Effector CD8-positive, alpha-beta T cell (primary cell): ENCODE measurements at regions not wholly inside any gene's neighbourhood (a gene's known extent, or its start where the extent isn't known, plus 50 kb on each side); places are given as distances from the start of the nearest gene placed in this dataset.

Experiments used
- DNase-seq: peaks from one replicate; lab custom pipeline; 2025; lab: John Stamatoyannopoulos, UW

- DNase-seq: no peak
Measured at GRCh38 chr13:26989261-26989956, 182.2 kb downstream of the USP12 start.

GRCh38 chr13:26988059-26988769 lies 183.4 kb downstream of the USP12 start:
- DNase-seq: no peak

GRCh38 chr13:26987486-26988013 lies 184.1 kb downstream of the USP12 start:
- DNase-seq: no peak

GRCh38 chr13:26985285-26985878 lies 186.2 kb downstream of the USP12 start:
- DNase-seq: peak; percentile 44

GRCh38 chr13:26984337-26984736 lies 187.3 kb downstream of the USP12 start:
- DNase-seq: no peak

- no peak for DNase-seq
Measured at GRCh38 chr13:26983543-26984320, 187.9 kb downstream of the USP12 start.

- no peak for DNase-seq
Measured at GRCh38 chr13:26980099-26981031, 191.2 kb downstream of the USP12 start.

GRCh38 chr13:26979334-26979733 lies 192.3 kb downstream of the USP12 start:
- no peak for DNase-seq

- DNase-seq: no peak
Measured at GRCh38 chr13:26978081-26978860, 193.3 kb downstream of the USP12 start.

GRCh38 chr13:26977541-26977940 lies 194.1 kb downstream of the USP12 start:
- no peak for DNase-seq

- no peak for DNase-seq
Measured at GRCh38 chr13:26976313-26976712, 195.3 kb downstream of the USP12 start.

- no peak for DNase-seq
Measured at GRCh38 chr13:26973946-26974345, 197.7 kb downstream of the USP12 start.

GRCh38 chr13:26973295-26973694 lies 198.3 kb downstream of the USP12 start:
- no peak for DNase-seq

- DNase-seq: no peak
Measured at GRCh38 chr13:26971990-26972887, 199.4 kb downstream of the USP12 start.

- no peak for DNase-seq
Measured at GRCh38 chr13:26968431-26969341, 202.9 kb downstream of the USP12 start.

GRCh38 chr13:26967119-26968038 lies 204.2 kb downstream of the USP12 start:
- DNase-seq: no peak

- DNase-seq: no peak
Measured at GRCh38 chr13:26966701-26967080, 204.9 kb downstream of the USP12 start.
